Activated naive CD4-positive, alpha-beta T cell (primary cell): ENCODE measurements at regions not wholly inside any gene's neighbourhood (a gene's known extent, or its start where the extent isn't known, plus 50 kb on each side); places are given as distances from the start of the nearest gene placed in this dataset.
A peak's percentile ranks its signal among the peaks of the same experiment; 100 is the strongest.

ENCODE experiments used
- DNase-seq, 4 experiments: peaks; one replicate each; lab custom pipeline; 2025; lab: John Stamatoyannopoulos, UW

- DNase-seq = no peak
Measured at GRCh38 chr2:30048636-30049175, 98.1 kb upstream of the YPEL5 start.

DNA sequence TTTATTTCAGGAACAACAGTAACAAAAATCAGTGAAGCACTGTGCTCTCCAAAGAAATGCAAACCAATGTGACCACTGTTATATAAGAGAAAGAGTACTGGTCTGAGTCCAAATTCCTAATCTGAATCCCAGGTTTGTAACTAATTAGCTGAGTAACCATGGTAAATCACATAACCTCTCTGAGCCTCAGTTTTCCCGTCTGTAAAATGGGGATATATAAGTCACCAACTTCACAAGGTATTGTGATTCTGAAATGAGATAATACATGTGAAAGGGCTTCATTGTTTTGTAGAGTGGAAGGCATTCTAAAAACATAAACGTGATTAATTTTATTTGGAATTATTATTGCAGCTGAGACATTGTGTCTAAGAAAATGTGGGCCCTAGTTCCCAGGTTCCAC is 91.3 kb upstream of the YPEL5 start:
- DNase-seq = no peak

DNA sequence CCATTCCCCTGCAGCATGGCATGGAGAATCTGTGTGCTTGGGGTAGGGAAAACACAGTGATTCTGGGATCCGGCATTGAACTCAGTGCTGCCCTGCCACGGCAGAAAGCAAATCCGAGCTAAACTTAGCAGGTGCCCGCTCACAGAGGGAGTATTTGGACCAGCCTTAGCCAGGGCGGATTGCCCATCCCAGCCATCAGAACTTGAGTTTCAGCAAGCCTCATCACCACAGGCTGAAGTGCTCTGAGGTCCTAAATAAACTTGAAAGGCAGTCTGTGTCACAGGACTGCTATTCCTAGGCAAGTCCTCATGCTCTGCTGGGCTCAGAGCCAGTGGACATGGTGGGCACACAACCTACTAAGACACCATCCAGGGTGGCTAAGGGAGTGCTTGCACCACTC is 86.2 kb upstream of the YPEL5 start:
- no peak for DNase-seq

DNA sequence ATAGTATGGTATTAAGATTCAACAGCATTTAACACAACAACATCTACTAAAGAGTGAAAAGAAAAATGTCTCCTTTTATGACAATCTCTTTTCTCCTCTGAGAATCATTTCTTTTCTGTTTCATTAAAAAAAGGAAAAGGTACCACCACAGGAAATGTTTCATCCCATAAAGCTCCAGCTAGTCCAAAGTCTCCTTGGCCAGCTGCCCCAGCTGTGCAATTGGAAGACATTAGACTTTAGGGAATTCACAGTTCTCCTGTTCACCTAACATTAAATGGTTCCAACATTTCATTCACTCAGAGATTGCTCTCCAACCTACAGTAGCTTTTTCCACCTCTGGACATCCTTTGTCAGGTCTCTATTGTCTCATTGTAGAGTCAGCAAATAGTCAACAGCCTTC is 78.7 kb upstream of the YPEL5 start:
- no peak for DNase-seq

DNA sequence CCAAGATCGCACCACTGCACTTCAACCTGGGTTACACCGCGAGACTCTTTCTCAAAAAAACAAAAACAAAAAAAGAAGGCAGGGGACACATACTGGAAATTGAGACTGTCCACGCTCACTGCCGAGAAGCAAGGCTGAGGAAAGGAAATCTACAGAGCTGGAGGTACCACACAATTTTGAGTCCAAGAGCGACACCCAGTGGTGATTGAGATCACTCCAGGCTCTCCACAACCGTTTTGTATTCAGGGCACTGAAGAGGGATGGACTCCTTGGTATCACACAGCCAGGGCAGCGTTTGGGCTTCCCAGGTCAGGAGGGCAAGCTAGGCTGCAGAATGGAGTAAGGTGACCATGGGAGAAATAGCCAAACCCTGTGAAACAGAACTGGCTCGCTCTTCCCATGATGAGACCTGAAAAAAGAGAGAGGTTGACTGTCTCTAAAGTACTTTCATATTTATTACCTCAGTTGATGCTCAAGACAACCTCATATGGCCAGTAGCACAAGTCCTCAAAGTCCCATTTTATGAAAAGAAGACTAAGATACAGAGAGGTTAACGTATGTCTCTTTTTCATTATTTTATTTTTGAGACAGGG is 74.5 kb upstream of the YPEL5 start:
- peak in 2 of 4 experiments; percentile 2 to 22 for DNase-seq

- no peak for DNase-seq
Measured at GRCh38 chr2:30073523-30073922, 73.3 kb upstream of the YPEL5 start.

- no peak for DNase-seq
Measured at GRCh38 chr2:30074023-30074422, 72.8 kb upstream of the YPEL5 start.

DNA sequence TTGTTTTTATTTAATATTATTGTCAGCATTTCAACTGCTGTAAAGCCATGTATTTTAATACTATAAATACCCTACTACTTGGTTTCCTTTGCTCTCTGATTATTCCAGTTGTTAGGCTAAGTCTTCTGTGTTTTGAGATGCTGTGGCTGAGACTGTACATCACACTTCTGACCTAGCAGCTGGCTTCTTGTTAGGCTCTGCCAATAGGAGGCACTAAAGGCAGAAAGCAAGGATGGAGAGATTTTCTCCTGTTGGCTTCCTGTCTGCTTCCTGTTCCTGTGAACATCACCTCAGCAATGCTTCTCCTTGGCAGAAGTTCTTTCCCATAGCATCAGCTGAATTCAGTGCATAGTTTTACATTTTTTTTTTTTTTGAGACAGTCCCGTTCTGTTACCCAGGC is 68.3 kb upstream of the YPEL5 start:
- DNase-seq = no peak

DNA sequence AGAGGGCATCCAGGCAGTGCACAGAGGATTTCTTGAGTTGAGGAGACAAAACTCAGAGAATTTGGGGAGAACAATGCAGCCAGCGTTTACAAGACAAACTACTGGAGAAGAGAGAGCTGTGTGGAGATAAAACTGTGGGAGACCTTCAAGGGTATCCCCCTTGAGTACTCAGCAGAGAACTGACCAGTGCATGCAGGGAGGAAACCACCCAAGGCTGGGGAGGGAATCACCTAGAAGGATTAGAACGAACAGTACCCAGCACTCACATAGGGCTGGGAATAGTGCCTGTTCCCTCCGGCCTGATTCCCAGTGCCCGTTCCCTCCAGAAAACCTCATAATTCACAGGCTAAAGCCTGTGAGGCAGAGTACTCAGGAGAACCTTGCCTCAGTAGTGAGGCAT is 61.9 kb upstream of the YPEL5 start:
- no peak for DNase-seq

- no peak for DNase-seq
Measured at GRCh38 chr2:30089171-30089570, 57.6 kb upstream of the YPEL5 start.

- no peak for DNase-seq
Measured at GRCh38 chr2:30095402-30095801, 51.4 kb upstream of the YPEL5 start.

- no peak for DNase-seq
Measured at GRCh38 chr2:30096451-30096850, 50.4 kb upstream of the YPEL5 start.
